Amygdala (tissue), 56 donors: ENCODE measurements at regions not wholly inside any gene's neighbourhood (a gene's known extent, or its start where the extent isn't known, plus 50 kb on each side); places are given as distances from the start of the nearest gene placed in this dataset.

ENCODE experiments used
- DNase-seq, 56 donors: peaks; one replicate each; lab custom pipeline; 2025; lab: John Stamatoyannopoulos, UW

DNA sequence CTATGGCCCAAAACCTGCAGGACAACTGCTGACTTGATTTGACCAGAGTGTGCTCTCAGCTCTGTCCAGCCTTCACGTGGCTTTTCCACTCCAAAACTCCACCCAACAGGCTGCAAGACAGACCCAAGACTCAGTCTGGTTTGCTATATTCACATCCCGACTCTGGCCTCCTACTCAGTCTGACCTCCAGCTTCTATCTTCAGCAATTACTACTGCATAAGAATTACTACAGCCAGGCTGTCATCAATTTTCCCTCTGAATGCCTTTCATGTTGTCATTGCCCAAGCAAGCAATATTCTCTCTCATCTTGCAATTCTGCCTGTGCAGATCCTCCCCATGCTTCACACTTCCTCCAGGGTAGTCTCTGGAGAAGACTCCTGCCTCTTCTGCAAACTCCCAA lies 53.6 kb upstream of the GYPC start:
- no peak for DNase-seq
